HG02678 (cell line): ENCODE measurements at regions not wholly inside any gene's neighbourhood (a gene's known extent, or its start where the extent isn't known, plus 50 kb on each side); places are given as distances from the start of the nearest gene placed in this dataset.
"Not testable (repeated sequence)": the region's sequence is repeated elsewhere in the genome, so short reads cannot be mapped to it uniquely, and the experiment has no call there.

Source experiments
- ATAC-seq: cut with Tn5 transposase; IDR thresholded peaks from one replicate; pipeline ENCODE4 v1.9.1; 2021; ENCODE audit warnings: mild to moderate bottlenecking, moderate library complexity; ENCODE audit not compliant: unreplicated experiment

DNA sequence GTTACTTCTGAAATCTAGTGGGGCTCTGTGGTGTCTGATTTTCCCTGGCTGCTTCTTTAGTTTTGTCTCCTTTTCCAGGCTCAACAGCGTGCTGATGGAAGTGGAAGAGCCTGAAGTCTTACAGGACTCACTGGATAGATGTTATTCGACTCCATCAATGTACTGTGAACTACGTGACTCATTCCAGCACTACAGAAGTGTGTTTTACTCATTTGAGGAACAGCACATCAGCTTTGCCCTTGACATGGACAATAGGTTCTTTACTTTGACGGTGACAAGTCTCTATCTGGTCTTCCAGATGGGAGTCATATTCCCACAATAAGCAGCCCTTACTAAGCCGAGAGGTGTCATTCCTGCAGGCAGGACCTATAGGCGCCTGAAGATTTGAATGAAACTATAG is 51.1 kb downstream of the NBPF8 start:
- not testable (repeated sequence) for ATAC-seq

DNA sequence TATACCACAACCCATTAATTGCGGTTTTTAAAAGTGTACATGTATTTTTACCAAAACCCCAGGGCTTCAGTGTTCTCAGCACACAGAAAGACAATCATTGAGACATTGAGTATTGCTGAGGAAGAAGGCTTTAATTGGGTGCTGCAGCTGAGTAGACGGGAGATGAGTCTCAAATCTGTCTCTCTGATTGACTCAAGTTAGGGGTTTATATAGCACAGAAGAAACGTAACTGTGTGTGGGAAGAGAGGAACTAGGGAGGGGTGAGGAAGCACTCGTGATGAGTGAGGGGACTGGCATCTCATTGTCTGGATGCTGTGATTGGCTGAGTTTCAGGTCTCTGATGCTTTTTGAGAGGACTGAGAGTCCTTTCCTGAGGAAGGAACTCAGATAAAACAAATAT is 62.8 kb downstream of the NBPF8 start:
- not testable (repeated sequence) for ATAC-seq

DNA sequence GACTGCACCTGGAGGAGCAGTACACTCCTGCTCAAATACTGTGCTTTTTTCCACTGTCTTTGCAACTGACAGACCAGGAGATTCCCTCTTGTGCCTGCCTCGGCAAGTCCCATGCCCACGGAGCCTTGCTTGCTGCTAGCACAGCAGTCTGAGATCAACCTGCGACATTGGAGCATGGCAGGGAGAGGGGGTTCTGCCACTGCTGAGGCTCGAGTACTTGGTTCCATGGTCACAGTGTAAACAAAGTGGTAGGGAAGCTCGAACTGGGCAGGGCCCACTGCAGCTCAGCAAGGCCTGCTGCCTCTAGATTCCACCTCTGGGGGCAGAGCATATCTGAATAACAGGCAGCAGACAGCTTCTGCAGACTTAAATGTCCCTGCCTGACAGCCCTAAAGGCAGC is 63.6 kb downstream of the NBPF8 start:
- not testable (repeated sequence) for ATAC-seq

DNA sequence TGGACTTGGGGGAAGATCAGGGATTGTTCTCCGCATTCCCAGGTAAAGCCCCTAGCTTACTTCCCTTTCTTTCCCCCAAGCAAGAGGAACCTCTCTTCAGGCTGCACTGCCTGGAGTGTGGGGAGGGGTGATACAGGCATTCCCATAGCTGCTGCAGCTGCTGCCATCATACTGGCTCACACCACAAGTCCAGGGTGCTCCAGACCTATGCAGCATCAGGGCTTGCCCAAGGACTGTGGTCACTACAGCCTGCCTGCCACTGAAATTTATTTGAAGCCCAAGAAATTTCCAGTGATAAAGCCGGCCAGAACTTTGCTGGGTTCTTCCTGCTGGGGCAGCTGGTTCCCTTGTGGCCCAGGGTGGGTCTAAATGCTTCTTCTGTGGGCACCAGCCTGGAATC is 72.7 kb downstream of the NBPF8 start:
- not testable (repeated sequence) for ATAC-seq

DNA sequence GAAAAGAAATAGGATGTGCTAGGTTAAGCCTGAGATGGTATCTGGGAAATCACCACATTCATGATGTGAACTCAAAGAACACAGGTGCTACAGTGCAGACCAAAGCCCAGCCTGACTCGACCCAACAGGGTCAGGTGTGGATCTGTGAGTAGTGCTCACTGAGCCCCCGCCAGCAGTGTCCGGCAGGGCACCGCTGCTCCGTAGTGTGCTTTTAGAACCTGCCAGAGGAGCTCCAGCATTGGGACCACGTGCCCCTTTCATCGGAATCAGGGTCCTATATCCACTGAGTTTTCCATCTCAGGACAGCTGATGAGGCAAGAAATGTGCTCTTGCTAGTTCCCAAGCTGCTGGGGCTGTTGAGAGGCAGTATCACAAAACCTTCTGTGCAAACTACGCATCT is 74.4 kb downstream of the NBPF8 start:
- ATAC-seq: not testable (repeated sequence)

DNA sequence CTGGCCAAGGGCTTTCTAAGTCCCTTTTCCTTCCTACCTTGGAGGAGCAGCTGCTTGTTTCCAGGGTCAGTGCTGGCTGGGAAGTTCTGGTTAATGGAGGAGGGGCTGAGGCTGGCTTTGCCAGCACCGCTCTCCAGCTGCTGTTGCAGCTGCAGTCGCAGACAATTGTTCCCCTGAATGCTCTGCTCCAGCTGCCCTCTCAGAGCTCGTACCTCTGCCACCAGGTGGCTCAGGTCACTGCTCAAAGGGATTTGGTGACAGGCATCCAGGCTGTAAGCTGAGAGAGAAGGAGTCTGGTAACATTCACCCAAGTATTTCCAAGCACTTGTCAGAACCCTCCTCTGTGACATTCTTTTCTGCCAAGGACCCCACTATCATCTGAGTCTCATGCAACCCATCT is 82.3 kb downstream of the NBPF8 start:
- not testable (repeated sequence) for ATAC-seq

DNA sequence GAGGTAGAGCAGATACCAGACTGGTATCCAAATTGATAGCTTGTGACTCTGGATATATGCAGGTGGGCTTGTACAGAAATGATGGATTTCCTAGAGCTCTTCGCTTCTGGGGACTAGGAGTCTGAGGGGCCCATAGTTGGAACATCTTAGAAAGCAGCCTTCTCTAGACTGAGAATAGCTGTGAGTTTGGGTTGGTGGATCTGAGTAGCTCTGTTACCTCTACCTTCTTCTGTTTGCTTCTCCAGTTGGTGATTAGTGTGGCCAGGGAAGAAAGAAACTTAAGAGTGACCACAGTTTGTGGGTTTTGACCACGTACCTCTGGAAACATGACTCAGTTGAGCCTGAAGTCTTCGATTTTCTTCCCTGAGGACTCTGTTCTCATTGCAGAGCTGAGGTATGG is 88.4 kb downstream of the NBPF8 start:
- not testable (repeated sequence) for ATAC-seq

DNA sequence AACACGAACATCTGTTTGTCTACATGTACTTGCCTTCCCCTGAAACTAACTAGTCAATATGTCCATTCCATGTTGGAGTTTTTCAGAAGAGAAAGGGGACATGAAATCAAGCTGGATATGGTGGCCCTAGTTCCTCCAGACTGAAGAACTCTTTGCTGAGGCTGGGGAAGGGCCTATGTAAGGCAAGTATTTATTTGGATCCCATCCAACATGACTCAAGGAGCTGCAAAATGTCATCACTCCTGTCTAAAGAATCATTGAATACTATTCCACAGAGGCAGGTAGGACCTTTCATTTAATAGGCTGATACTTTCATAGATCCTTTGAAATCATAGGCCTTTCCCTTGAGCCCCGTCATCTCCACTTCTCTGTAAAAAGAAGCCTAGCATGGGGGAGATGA is 91.5 kb downstream of the NBPF8 start:
- ATAC-seq: not testable (repeated sequence)

DNA sequence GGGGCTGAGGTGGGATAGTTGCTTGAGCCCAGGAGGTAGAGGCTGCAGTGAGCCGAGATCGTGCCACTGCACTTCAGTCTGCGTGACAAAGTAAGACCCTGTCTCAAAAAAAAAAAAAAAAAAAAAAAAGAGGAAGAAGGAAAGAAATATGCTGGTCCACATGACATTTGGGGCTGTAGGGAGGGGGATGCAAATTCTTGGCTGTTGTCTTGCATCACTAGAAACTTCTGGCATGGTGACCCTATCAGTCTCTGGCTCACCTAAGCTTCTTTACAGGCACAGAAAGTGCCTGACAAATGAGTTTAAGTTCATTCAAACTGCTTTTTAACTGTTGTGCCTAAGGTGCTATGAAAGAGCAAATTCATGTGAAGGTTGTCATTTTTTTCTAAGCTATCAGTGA is 93.5 kb downstream of the NBPF8 start:
- ATAC-seq: not testable (repeated sequence)

DNA sequence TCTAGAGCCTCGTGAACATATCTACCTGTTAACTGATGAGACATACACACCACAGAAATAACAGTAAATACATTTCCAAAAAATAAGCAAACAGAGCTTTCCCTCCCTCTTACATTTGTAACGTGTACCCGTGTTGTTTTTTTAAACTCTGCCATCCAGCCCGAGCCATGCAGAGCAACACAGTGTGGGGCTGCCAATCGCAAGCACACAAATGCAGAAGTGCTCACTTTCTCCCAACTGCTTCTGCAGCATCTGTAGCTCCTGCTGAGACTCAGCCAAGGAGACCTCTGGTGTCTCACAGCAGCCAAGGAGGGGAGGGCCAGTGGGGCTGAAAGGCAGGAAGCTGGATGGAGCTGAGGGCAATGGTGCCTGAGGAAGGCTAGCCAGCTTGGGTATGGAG is 94.4 kb downstream of the NBPF8 start:
- not testable (repeated sequence) for ATAC-seq

DNA sequence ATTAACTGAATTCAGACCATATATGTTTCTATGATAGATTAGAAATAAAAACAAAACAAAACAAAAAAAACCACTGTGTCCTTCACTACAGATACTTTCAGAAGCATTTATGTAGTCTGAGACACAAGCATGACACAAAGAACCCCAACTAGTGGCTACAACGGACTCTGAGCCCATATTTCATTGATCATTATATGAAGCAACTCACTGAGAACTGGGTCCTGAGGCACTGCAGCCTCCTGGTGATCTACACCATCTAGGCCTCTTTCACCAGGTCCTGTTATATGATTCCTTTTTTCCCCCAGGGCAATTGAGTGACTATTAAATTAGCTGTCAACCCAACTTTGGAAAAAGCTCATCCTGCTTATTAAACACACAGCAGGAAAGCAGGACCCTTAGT is 98.3 kb downstream of the NBPF8 start:
- ATAC-seq: not testable (repeated sequence)

DNA sequence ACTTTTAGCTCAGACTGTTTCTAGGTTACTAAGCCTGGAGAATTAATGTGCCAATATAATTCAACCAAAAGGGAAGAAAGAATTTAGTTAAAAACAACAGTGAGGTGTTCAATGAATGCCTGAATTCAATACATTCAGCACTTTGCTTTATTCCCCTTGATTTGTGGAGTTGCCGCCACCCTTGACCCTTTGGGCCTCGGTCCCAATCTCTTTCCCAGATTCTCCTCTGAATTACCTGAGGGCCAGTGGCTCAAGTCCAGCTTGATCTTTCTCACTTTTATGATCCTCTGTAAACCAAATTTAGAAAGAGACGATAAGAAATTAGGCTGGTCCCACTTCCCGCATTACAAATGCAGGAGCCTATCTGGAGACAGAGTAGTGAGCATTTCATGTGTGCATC is 98.7 kb downstream of the NBPF8 start:
- ATAC-seq: not testable (repeated sequence)

DNA sequence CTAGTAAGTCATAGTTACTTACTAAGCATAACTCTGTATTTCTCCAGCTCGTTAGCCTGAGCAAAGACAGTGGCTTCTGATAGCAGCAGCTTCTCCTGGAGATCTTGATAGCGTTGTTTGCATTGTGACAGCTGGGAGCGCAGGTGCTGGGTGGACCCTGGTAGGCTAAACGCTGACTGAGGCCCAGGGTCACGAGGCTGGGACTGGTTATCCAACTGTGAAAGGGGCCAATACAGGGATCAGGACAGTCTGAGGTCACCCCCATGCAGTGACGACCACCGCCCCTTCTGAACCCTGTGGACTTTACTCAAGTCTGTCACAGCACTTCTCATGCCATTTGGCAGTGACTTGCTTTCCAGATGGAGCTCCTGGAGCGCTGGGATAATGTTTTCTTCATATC is 104.4 kb downstream of the NBPF8 start:
- ATAC-seq: not testable (repeated sequence)

DNA sequence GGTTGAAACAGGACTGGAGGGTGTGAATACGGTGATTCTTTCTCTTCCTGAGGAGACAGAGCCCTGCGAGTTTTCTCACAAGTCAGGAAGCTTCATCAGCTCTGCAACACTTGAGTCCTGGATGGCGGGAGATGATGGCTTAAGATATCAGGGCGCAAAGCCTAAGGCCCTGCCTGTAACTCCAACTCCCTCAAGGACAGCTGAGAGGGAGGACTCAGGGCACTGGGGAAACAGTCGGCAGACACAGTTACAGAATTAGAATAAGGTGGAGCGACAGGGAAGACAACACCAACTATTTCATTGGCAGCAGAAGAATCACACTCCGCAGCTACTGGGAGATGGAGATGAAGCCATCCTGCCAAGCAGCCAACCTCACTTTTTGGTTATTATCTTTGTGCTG is 109.6 kb downstream of the NBPF8 start:
- ATAC-seq: not testable (repeated sequence)

DNA sequence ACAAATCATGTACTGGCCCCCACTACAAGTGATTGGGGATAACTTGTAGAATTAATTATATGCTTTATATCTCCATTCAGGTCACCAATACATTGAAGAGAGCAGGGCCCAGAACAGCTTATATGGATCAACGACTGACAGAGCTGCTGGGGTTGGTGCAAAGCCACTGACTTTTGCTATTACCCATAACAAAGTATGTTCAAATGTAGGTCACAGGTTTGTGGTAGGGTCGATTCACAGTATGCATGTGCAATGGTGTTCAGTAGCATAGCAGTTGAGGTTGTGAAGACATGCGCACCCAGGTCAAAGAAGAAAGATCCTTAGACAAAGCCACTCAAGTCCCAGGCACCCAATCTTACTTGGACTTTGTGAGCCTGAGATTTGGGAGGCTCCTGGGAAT is 110.6 kb downstream of the NBPF8 start:
- not testable (repeated sequence) for ATAC-seq

DNA sequence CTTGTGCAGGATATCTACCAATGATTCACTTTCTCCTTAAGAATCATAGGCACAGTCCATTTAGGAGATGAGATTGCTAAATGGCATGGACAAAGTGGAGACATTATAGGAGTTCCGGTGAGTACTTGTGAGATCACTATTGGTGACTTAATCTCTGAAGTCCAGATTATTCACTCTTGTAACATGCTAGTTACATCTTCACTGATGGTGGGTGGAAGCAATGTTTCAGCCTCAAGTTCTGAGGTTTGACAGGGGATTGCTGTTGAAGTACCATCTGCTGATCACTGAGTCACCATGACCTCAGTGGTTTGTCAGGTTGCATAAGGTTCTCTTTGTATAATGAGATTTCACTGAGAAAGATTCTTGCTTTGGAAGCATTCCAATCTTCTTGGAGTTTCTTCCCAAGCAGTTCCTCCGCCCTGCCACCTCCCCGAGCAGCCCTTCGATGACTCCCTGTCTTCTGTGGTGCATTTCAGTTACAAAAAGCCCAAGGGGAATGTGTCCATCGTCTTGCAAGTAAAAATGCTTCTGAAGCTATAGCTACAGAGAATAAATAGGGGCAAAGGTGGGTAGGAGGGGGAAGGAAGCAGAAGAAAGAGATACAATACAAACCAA is 114.7 kb downstream of the NBPF8 start:
- ATAC-seq: not testable (repeated sequence)

DNA sequence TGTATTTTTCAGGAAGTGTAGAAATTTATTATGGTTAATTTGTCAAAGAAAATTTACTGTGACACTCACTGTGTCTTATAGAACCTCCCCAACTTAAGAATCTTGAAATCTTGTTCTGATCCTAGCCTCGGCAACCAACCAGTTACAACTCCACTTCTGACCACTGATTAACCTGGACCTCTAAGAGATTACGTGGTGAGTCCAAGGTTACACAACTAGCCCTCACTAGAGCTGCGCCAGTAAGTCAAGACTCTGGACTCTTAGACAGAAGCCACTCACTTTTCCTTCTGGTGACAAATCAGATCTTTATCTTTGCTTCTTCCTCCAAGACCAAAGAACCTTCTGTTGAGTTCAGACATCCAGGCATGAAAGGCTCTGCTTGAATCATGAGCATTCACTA is 116.6 kb downstream of the NBPF8 start:
- ATAC-seq: not testable (repeated sequence)

DNA sequence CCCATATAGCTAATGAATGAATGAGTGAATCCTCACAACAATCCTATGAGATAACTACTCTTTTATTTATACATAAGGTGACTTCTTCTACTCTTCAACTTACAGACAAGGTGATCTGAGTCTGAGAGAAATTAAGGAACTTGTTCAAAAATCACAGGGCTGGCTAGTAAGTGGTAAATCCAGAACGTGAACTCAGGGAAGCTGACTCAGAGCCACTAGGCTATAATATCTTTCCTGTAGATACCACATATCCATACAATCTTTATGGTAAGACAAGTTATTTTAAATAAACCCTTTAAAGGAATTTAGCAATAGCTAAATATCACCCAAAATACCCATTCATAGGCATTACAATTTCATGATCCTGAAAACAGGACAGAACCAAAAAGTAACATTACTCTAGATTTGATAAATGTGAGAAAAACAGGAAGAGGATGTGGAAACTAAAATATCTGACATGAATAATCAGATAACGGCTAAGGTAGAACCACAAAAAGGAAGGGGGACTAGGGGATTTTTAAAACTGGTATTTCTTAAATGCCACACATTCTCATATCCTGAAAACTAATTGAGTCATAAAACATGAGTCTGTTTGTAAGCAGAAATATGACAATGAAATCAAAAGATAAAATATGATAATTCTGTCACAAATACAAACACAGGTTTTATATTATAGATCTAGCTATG is 119.7 kb downstream of the NBPF8 start:
- peak; percentile 79 for ATAC-seq

DNA sequence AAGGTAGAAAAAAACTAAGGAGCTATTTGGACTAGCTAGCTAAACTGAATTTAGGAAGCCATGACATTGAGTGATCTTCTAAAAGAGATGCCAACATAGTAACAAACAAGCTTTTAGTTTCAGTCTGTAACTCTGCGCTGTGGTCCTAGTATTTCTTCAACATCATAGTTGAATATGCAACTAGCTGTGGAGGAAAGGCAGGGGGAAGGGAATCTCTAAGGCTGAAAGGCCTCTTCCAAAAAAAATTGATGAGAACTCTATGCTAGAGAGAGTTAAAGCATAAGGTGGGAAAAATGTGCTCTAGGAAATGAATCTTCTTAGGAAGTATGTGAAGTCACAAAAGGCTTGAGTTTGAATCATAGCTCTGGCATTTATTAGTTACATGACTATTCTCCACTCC is 120.2 kb downstream of the NBPF8 start:
- ATAC-seq: peak; percentile 70

DNA sequence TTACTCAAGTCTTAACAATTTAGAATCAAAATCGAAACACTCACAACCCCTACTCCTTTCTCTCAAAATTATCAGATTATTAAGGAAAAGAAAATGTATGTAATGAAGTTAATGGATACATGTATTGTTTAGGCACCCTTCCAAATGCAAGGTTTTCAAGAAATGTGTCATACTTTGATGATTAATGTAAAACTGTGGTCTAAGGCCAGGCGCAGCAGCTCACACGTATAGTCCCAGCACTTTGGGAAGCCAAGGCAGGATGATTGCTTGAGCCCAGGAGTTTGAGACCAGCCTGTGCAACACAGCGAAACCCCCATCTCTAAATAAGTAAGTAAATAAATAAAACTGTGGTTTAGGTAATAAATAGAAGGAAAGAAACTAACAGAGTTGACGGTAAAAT is 126.6 kb downstream of the NBPF8 start:
- not testable (repeated sequence) for ATAC-seq

DNA sequence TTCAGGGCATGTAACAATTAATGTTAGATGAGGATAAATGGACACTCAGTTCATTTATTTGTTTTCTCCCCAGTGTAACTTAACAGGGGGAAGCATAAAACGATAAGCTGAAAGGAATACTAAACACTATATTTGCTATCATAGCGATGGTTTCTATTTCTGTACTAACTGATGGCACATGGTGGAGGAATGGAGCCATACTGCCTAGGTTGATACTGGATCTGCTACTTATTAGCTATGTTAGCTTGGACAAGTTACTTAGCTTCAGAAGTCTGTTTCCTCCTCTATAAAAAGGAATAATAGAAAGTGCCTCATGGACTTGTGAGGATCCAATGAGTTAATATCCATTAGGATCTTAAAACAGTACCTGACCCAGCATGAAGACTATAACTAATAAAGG is 127.5 kb downstream of the NBPF8 start:
- not testable (repeated sequence) for ATAC-seq

DNA sequence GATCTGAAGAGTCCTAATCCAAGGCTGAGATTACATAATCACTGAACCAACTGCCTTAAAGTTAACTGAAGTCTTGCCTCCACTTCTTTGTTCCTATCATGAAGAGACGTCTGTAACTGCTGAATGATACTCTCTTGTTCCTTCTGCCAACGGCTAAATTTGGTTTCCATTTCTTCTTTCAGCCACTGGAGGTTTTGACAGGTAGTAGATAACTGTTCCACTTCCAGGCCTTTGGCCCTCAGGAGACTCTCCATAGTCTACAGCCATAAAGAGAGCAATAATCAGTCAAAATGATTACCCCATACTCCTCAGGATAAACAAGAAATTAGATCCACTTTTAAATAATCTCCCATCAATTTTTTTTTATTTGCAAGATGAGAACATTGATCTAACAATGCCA is 128.1 kb downstream of the NBPF8 start:
- ATAC-seq: not testable (repeated sequence)

DNA sequence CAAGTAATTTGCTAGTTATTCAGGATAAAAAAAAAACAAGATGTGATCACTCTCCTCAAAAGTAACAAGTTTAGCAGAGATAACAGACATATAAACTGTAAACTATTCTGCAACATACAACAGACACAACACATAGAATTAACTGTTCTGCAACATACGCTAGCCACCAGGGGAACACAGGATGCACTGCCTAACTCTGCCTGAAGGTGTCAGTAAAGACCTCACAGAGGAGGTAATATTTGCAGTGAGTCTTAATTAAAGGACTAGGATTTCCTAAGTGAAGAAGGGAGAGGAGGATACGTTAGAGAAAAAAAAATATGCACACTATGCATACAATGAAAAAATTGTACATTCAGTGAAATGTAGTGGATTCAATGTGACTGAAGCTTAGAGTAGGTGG is 129.6 kb downstream of the NBPF8 start:
- ATAC-seq: peak; percentile 91
